ENCODE measurements at regions not wholly inside any gene's neighbourhood (a gene's known extent, or its start where the extent isn't known, plus 50 kb on each side); places are given as distances from the start of the nearest gene placed in this dataset.
A peak's percentile ranks its signal among the peaks of the same experiment; 100 is the strongest.
"Not testable (repeated sequence)": the region's sequence is repeated elsewhere in the genome, so short reads cannot be mapped to it uniquely, and the experiment has no call there.

- H3K9me3 ChIP-seq (replicated peaks in 1 of 11): peaks cover 0 to 14% (median 0%) of the 10 kb centered on the region in 11 experiments; a peak in 9 of 22 replicates
- no peak for TF ChIP-seq Cebpa-rat (IDR thresholded peaks at IDR 0.05)
- no peak overlapping the region for H3K4me2 ChIP-seq
- H3K9ac ChIP-seq: no peak overlapping the region
- H3K36me3 ChIP-seq: no peaks in the 10 kb centered on the region
- no peaks in the 10 kb centered on the region for H3K4me1 ChIP-seq
- no peak overlapping the region for H3K27ac ChIP-seq
- H4K20me1 ChIP-seq: no peaks in the 10 kb centered on the region
- H3K27me3 ChIP-seq: no peaks in the 10 kb centered on the region
- H3K4me3 ChIP-seq: no peak overlapping the region
Observed at GRCh38 chr13:73658639-73659038, 475.6 kb downstream of the KLF12 start.

- Histone ChIP-seq H3K4me2 (no peak overlapping the region), H3K9me3 (replicated peaks in 1 of 11) (peaks cover 0 to 14% (median 0%) of the 10 kb centered on the region in 11 experiments; a peak in 9 of 22 replicates), H3K36me3 (no peaks in the 10 kb centered on the region), H3K9ac (no peak overlapping the region), H3K4me1 (no peaks in the 10 kb centered on the region), H3K27ac (no peak overlapping the region), H3K27me3 (no peaks in the 10 kb centered on the region), H3K4me3 (no peak overlapping the region), H4K20me1 (no peaks in the 10 kb centered on the region)
- TF ChIP-seq Cebpa-rat (IDR thresholded peaks at IDR 0.05): no peak
Observed at GRCh38 chr13:73657821-73658540, 476.2 kb downstream of the KLF12 start.

- Histone ChIP-seq H3K9ac (no peak overlapping the region), H3K36me3 (no peaks in the 10 kb centered on the region), H4K20me1 (no peaks in the 10 kb centered on the region), H3K27ac (no peak overlapping the region), H3K4me3 (no peak overlapping the region), H3K4me1 (no peaks in the 10 kb centered on the region), H3K4me2 (no peak overlapping the region), H3K27me3 (no peaks in the 10 kb centered on the region), H3K9me3 (replicated peaks in 1 of 11) (peaks cover 0 to 9% (median 0%) of the 10 kb centered on the region in 11 experiments; a peak in 9 of 22 replicates)
- no peak for TF ChIP-seq Cebpa-rat (IDR thresholded peaks at IDR 0.05)
Observed at GRCh38 chr13:73656863-73657262, 477.3 kb downstream of the KLF12 start.

GRCh38 chr13:73653688-73654087 lies 480.5 kb downstream of the KLF12 start:
- Histone ChIP-seq H3K27ac (no peak overlapping the region), H3K27me3 (no peaks in the 10 kb centered on the region), H3K4me1 (no peaks in the 10 kb centered on the region), H3K36me3 (no peaks in the 10 kb centered on the region), H3K4me2 (no peak overlapping the region), H3K4me3 (no peak overlapping the region), H3K9me3 (replicated peaks in 1 of 11) (no peaks in the 10 kb centered on the region), H3K9ac (no peak overlapping the region), H4K20me1 (no peaks in the 10 kb centered on the region)
- TF ChIP-seq Cebpa-rat (IDR thresholded peaks at IDR 0.05): no peak

GRCh38 chr13:73647417-73647816 lies 486.8 kb downstream of the KLF12 start:
- no peaks in the 10 kb centered on the region for H3K4me1 ChIP-seq
- H3K9ac ChIP-seq: no peak overlapping the region
- no peaks in the 10 kb centered on the region for H3K36me3 ChIP-seq
- 0 out of 22 replicates have a peak, but pooled peaks of 1 of the 11 experiments have one; percentile 37 for TF ChIP-seq Cebpa-rat (IDR thresholded peaks at IDR 0.05)
- H3K4me2 ChIP-seq: no peak overlapping the region
- no peaks in the 10 kb centered on the region for H3K27me3 ChIP-seq
- H4K20me1 ChIP-seq: no peaks in the 10 kb centered on the region
- H3K4me3 ChIP-seq: no peak overlapping the region
- H3K9me3 ChIP-seq (replicated peaks in 1 of 11): peaks cover 0 to 10% (median 3%) of the 10 kb centered on the region in 11 experiments; a peak in 8 of 22 replicates
- no peak overlapping the region for H3K27ac ChIP-seq

- not testable (repeated sequence) for H3K4me3 ChIP-seq; H3K36me3 ChIP-seq; H3K9ac ChIP-seq; H3K9me3 ChIP-seq (replicated peaks in 1 of 11); H3K27me3 ChIP-seq; H3K4me1 ChIP-seq; H3K4me2 ChIP-seq; H4K20me1 ChIP-seq; H3K27ac ChIP-seq
Observed at GRCh38 chr13:73640476-73641179, 493.6 kb downstream of the KLF12 start.

- H3K4me3 ChIP-seq: no peak overlapping the region
- TF ChIP-seq Cebpa-rat (IDR thresholded peaks at IDR 0.05): no peak
- peaks cover 0 to 9% (median 0%) of the 10 kb centered on the region in 10 experiments; a peak in 3 of 20 replicates for H3K4me1 ChIP-seq
- no peak overlapping the region for H3K27ac ChIP-seq
- H4K20me1 ChIP-seq: no peaks in the 10 kb centered on the region
- no peak overlapping the region for H3K4me2 ChIP-seq
- no peaks in the 10 kb centered on the region for H3K9me3 ChIP-seq (replicated peaks in 1 of 11)
- H3K36me3 ChIP-seq: no peaks in the 10 kb centered on the region
- H3K27me3 ChIP-seq: no peaks in the 10 kb centered on the region
- no peak overlapping the region for H3K9ac ChIP-seq
Observed at GRCh38 chr13:73635166-73635787, 498.9 kb downstream of the KLF12 start.

GRCh38 chr13:73633817-73634460 lies 500.3 kb downstream of the KLF12 start:
- no peaks in the 10 kb centered on the region for H4K20me1 ChIP-seq
- no peaks in the 10 kb centered on the region for H3K27me3 ChIP-seq
- H3K4me2 ChIP-seq: no peak overlapping the region
- H3K9ac ChIP-seq: no peak overlapping the region
- no peak overlapping the region for H3K27ac ChIP-seq
- no peaks in the 10 kb centered on the region for H3K9me3 ChIP-seq (replicated peaks in 1 of 11)
- peaks cover 0 to 9% (median 0%) of the 10 kb centered on the region in 10 experiments; a peak in 3 of 20 replicates for H3K4me1 ChIP-seq
- no peak for TF ChIP-seq Cebpa-rat (IDR thresholded peaks at IDR 0.05)
- no peaks in the 10 kb centered on the region for H3K36me3 ChIP-seq
- no peak overlapping the region for H3K4me3 ChIP-seq

GRCh38 chr13:73631411-73631810 lies 502.8 kb downstream of the KLF12 start:
- no peak overlapping the region for H3K4me3 ChIP-seq
- H3K4me2 ChIP-seq: no peak overlapping the region
- no peak overlapping the region for H3K9ac ChIP-seq
- no peaks in the 10 kb centered on the region for H3K27me3 ChIP-seq
- H3K4me1 ChIP-seq: no peaks in the 10 kb centered on the region
- H3K36me3 ChIP-seq: no peaks in the 10 kb centered on the region
- no peaks in the 10 kb centered on the region for H3K9me3 ChIP-seq (replicated peaks in 1 of 11)
- no peak overlapping the region for H3K27ac ChIP-seq
- H4K20me1 ChIP-seq: no peaks in the 10 kb centered on the region
- no peak for TF ChIP-seq Cebpa-rat (IDR thresholded peaks at IDR 0.05)

Measured in BLaER1 treated with 17β-estradiol and CSF1 and Interleukin-3, amounts not matched to agents 10 nM and 100 nM (cell line).